ENCODE measurements at regions not wholly inside any gene's neighbourhood (a gene's known extent, or its start where the extent isn't known, plus 50 kb on each side); places are given as distances from the start of the nearest gene placed in this dataset.

DNA sequence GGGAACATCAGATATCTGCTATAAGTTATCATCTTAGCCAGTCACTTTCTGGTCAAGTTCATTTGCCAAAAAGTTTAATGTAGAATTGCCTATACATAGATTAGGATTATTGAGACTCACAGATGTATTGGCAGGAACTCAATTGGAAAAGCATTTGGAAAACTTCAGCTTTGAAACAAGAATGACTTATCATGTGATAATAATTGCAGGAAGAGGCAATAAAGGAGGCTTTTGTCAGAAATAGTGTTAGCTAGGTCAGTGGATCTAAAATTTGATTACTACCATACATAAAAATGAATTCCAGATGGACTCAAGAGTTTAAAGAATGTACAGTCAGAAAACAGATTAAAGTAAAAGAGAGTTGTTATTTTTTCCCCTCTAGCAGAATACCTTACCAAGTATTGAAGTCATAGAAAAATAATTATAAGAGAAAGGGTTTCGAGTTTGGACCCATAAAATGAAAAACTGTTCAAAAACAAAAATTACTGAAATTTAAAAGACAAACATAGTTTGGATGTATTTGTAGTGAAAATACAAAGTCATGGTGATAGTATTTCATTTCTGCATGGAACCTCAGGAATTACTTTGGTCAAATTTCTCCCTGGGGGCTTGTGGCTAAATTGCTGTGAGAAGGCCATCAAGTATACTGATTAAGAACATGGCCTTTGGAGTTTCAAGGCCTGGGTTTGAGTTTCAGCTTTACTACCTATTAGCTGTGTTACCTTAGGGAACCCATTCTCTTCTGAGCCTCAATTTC, 159.9 kb downstream of the TMEM38B start:
- no peak for DNase-seq
- H2AFZ ChIP-seq (ENCODE audit: low read length), result no peak overlapping the region
- TF ChIP-seq EZH2phosphoT487 (IDR thresholded peaks at IDR 0.05; ENCODE audit: borderline replicate concordance, low read length), result no peak
- TF ChIP-seq, protein P1, sequence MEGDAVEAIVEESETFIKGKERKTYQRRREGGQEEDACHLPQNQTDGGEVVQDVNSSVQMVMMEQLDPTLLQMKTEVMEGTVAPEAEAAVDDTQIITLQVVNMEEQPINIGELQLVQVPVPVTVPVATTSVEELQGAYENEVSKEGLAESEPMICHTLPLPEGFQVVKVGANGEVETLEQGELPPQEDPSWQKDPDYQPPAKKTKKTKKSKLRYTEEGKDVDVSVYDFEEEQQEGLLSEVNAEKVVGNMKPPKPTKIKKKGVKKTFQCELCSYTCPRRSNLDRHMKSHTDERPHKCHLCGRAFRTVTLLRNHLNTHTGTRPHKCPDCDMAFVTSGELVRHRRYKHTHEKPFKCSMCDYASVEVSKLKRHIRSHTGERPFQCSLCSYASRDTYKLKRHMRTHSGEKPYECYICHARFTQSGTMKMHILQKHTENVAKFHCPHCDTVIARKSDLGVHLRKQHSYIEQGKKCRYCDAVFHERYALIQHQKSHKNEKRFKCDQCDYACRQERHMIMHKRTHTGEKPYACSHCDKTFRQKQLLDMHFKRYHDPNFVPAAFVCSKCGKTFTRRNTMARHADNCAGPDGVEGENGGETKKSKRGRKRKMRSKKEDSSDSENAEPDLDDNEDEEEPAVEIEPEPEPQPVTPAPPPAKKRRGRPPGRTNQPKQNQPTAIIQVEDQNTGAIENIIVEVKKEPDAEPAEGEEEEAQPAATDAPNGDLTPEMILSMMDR (conservative IDR thresholded peaks at IDR 0.05; ENCODE audit: low read depth, low read length), result no peak
- no peak for TF ChIP-seq EZH2 (IDR thresholded peaks at IDR 0.05; ENCODE audit: low read length, unreplicated experiment)
- no peak overlapping the region for H3K4me2 ChIP-seq (ENCODE audit: low read length)
- BruUV-seq (replicated peaks), result no TSS peak
- H3F3A ChIP-seq (ENCODE audit: low read length, unreplicated experiment), result no peaks in the 10 kb centered on the region
- no peak overlapping the region for H3K4me3 ChIP-seq (ENCODE audit: low read length)
- H3K79me2 ChIP-seq (ENCODE audit: low read length), result no peaks in the 10 kb centered on the region
- H3K9me2 ChIP-seq (replicated peaks; ENCODE audit: low read length), result no peaks in the 10 kb centered on the region
- no peak for ATAC-seq
- H3K9ac ChIP-seq (ENCODE audit: low read length), result no peak overlapping the region
- intact Hi-C loops (cut with micrococcal nuclease), result no loop called here
- no peaks in the 10 kb centered on the region for H3K36me3 ChIP-seq (ENCODE audit: low read depth, low read length)
- H4K20me1 ChIP-seq (ENCODE audit: low read length), result no peaks in the 10 kb centered on the region
- CTCF ChIA-PET, result no interaction called here
- H3K4me1 ChIP-seq (ENCODE audit: insufficient read depth, low read length), result no peaks in the 10 kb centered on the region
- no peak overlapping the region for H3K27ac ChIP-seq (ENCODE audit: low read length)
- POLR2A ChIA-PET (ENCODE audit: unreplicated experiment), result no interaction called here
- H3K27me3 ChIP-seq (ENCODE audit: low read length), result no peaks in the 10 kb centered on the region
- no peaks in the 10 kb centered on the region for H3K9me3 ChIP-seq (ENCODE audit: low read length)

DNA sequence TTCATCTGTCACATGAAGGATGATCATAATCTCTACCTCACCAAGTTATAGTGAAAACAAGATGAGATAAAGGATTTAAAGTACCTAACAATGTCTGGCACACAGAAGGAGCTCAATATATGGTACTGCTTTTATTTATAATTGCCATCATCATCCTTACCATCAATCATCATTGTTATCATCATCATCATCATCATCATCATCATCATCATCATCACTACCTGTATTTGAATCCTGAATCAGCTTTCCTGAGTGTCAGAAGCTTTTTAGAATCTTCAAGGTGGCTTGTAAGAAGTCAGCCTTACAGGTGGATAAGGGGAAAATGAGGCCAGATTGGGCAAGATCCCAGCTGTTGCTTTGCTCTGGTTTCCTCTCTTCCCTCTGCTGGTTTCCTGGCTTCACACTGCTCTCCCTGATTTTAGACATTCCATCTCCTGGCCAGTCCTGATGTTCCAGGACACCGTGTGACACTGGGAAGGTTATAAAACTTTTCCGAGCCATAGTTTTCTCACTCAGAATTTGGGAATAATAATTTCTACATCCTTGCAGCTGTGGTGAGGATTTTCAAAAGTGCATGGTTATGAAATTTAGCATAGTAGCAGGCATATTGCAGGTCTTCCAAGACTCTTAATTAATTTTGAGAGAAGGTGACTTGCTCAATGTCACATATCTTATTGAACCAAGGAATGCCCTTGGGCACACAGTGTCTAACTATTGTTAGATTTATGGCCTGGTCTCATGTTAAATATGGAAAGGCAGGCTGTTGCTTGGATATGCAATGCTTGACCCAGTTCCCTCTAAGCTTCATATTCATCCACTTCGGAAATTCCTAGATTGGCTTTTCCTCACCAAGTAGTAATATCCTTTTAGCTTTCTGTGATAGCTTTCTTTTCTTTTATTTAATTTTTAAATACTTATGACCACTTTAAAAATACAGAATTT, 160.7 kb downstream of the TMEM38B start:
- Histone ChIP-seq H3F3A (ENCODE audit: low read length, unreplicated experiment) (no peaks in the 10 kb centered on the region), H3K4me3 (ENCODE audit: low read length) (no peak overlapping the region), H3K36me3 (ENCODE audit: low read depth, low read length) (no peaks in the 10 kb centered on the region), H3K4me1 (ENCODE audit: insufficient read depth, low read length) (no peaks in the 10 kb centered on the region), H3K4me2 (ENCODE audit: low read length) (no peak overlapping the region), H3K79me2 (ENCODE audit: low read length) (no peaks in the 10 kb centered on the region), H2AFZ (ENCODE audit: low read length) (no peak overlapping the region), H3K27ac (ENCODE audit: low read length) (no peak overlapping the region), H3K9me2 (replicated peaks; ENCODE audit: low read length) (no peaks in the 10 kb centered on the region), H3K27me3 (ENCODE audit: low read length) (no peaks in the 10 kb centered on the region), H4K20me1 (ENCODE audit: low read length) (no peaks in the 10 kb centered on the region), H3K9me3 (ENCODE audit: low read length) (no peaks in the 10 kb centered on the region), H3K9ac (ENCODE audit: low read length) (no peak overlapping the region)
- ChIA-PET POLR2A (ENCODE audit: unreplicated experiment) (no interaction called here), CTCF (no interaction called here)
- DNase-seq (no peak), ATAC-seq (no peak)
- TF ChIP-seq EZH2 (IDR thresholded peaks at IDR 0.05; ENCODE audit: low read length, unreplicated experiment), result no peak
- TF ChIP-seq, protein P1 (conservative IDR thresholded peaks at IDR 0.05; ENCODE audit: low read depth, low read length), result no peak
- no peak for TF ChIP-seq EZH2phosphoT487 (IDR thresholded peaks at IDR 0.05; ENCODE audit: borderline replicate concordance, low read length)
- intact Hi-C loops (cut with micrococcal nuclease), result no loop called here
- no TSS peak for BruUV-seq (replicated peaks)
